Mammary epithelial cell (primary cell): ENCODE measurements at regions not wholly inside any gene's neighbourhood (a gene's known extent, or its start where the extent isn't known, plus 50 kb on each side); places are given as distances from the start of the nearest gene placed in this dataset.

Experiments
- CTCF ChIP-seq, 2 donors: IDR thresholded peaks in 1 of 2; conservative IDR thresholded peaks in 1 of 2; 2 replicates each; pipeline ENCODE4 v1.5.1; 2011 to 2012; ENCODE audit warnings: inconsistent platforms in 2 of 2, low read length in 2 of 2, mild to moderate bottlenecking in 2 of 2, control low read depth in 1 of 2, low read depth in 1 of 2; ENCODE audit not compliant: insufficient read depth in 1 of 2; ENCODE audit errors: extremely low read depth in 1 of 2
- EZH2 ChIP-seq: IDR thresholded peaks from 2 replicates; pipeline ENCODE4 v1.6.1; 2012; ENCODE audit warnings: low read length, inconsistent platforms, borderline replicate concordance

GRCh38 chr18:22040533-22040932 lies 128.9 kb upstream of the GATA6 start:
- TF ChIP-seq EZH2 (no peak), CTCF (conservative IDR thresholded peaks at IDR 0.05 in 1 of 2, IDR thresholded peaks at IDR 0.05 in 1 of 2; ENCODE audit: extremely low read depth in 1 of 2, insufficient read depth in 1 of 2, low read depth in 1 of 2, low read length in 2 of 2) (no peak)
